Effector memory CD4-positive, alpha-beta T cell (primary cell): ENCODE measurements at regions not wholly inside any gene's neighbourhood (a gene's known extent, or its start where the extent isn't known, plus 50 kb on each side); places are given as distances from the start of the nearest gene placed in this dataset.
"Not testable (repeated sequence)": the region's sequence is repeated elsewhere in the genome, so short reads cannot be mapped to it uniquely, and the experiment has no call there.

Experiments
- DNase-seq, 3 donors: peaks; one replicate each; pipeline ENCODE4 v3.0.0-alpha.2; 2020
- H3K27ac ChIP-seq: 2 replicates; pipeline ENCODE4 v1.7.0; 2013; ENCODE audit warnings: mild to moderate bottlenecking, low read length, moderate library complexity; ENCODE audit not compliant: insufficient read depth, poor library complexity, severe bottlenecking
- H3K27me3 ChIP-seq: replicated peaks from 2 replicates; pipeline ENCODE4 v1.7.0; 2013; ENCODE audit warnings: mild to moderate bottlenecking, low read length; ENCODE audit not compliant: insufficient read depth, control insufficient read depth, poor library complexity, severe bottlenecking
- H3K36me3 ChIP-seq: 2 replicates; pipeline ENCODE4 v1.7.0; 2013; ENCODE audit warnings: mild to moderate bottlenecking, low read length, moderate library complexity; ENCODE audit not compliant: control insufficient read depth, insufficient read depth
- H3K4me1 ChIP-seq: 2 replicates; pipeline ENCODE4 v1.7.0; 2013; ENCODE audit warnings: low read length, mild to moderate bottlenecking; ENCODE audit not compliant: control insufficient read depth, insufficient read depth, poor library complexity, severe bottlenecking
- H3K4me3 ChIP-seq: 2 replicates; pipeline ENCODE4 v1.7.0; 2013; ENCODE audit warnings: low read length, low read depth, mild to moderate bottlenecking; ENCODE audit not compliant: insufficient read depth, poor library complexity, severe bottlenecking
- H3K9me3 ChIP-seq: 2 replicates; pipeline ENCODE4 v1.7.0; 2013; ENCODE audit warnings: mild to moderate bottlenecking, low read length, moderate library complexity; ENCODE audit not compliant: control insufficient read depth

DNA sequence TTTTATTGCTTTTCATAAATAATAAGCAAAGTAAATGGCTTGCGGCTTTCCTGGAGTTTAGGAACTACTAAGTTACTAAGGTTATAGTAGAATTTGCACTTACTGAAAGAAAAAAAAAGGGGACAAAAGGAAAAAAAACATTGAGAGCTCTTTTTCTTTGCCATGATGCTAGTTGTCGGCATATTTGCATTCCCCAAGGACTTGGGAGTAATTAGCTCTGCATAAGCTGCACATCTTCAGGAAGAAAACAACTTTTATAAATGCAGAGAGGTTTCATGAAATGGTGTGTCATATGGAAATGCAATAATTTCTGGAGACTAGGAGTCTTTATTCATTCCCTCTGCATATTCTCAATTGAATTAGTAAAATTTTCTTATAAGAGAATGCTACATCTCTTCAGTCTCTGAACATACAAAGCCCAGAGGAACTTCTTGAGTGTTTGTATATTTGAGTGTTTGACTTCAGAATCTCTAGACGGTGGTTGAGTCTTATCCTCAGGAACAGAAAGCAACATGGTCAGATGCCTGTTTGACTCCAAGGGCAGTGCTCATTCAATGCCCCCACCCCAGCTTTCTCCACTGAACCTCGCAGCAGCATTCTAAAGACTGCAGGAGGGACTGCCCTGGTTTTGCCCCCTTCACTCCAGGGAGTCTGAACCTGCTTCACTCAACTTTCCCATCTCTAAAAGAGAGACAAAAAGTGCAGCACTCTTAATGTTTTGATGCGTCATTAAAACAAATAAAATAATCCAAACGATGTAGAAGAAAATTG, 158.9 kb upstream of the EEA1 start:
- no peak for DNase-seq
- no peaks in the 10 kb centered on the region for H3K36me3 ChIP-seq
- H3K27ac ChIP-seq = no peak overlapping the region
- H3K4me3 ChIP-seq = no peak overlapping the region
- H3K27me3 ChIP-seq = no peaks in the 10 kb centered on the region
- no peaks in the 10 kb centered on the region for H3K9me3 ChIP-seq
- no peaks in the 10 kb centered on the region for H3K4me1 ChIP-seq

GRCh38 chr12:93089805-93090569, 160.9 kb upstream of the EEA1 start:
- no peak for DNase-seq
- Histone ChIP-seq H3K4me3 (no peak overlapping the region), H3K4me1 (no peaks in the 10 kb centered on the region), H3K36me3 (no peaks in the 10 kb centered on the region), H3K27ac (no peak overlapping the region), H3K27me3 (no peaks in the 10 kb centered on the region), H3K9me3 (no peaks in the 10 kb centered on the region)

DNA sequence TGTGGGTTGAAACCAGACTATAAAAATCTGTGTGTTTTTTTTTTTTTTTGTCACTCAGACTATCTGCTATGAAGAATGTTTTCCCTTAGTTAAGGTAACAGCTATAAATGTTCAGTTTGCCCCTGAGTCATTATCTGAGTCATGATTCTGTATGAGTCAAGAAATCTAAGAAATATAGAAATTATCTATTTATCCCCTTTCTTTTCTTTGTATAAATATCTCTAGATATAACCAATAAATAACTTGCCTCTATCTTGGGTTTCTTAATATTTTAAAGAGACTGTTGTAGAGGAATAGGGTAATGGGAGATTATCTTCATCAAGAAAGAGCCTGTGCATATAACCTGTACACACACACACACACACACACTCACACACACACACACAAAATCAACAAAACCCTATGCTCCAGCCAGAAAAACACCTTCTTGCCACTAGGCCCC, 161.7 kb upstream of the EEA1 start:
- no peak overlapping the region for H3K4me3 ChIP-seq
- no peaks in the 10 kb centered on the region for H3K27me3 ChIP-seq
- H3K4me1 ChIP-seq = no peaks in the 10 kb centered on the region
- no peaks in the 10 kb centered on the region for H3K9me3 ChIP-seq
- no peak overlapping the region for H3K27ac ChIP-seq
- no peaks in the 10 kb centered on the region for H3K36me3 ChIP-seq
- no peak for DNase-seq

- Histone ChIP-seq H3K4me1 (no peaks in the 10 kb centered on the region), H3K9me3 (no peaks in the 10 kb centered on the region), H3K27me3 (no peaks in the 10 kb centered on the region), H3K36me3 (no peaks in the 10 kb centered on the region), H3K4me3 (no peak overlapping the region), H3K27ac (no peak overlapping the region)
- DNase-seq = no peak
These were observed 163.0 kb upstream of the EEA1 start for GRCh38 chr12:93091886-93092648.

- no peaks in the 10 kb centered on the region for H3K27me3 ChIP-seq
- H3K4me3 ChIP-seq = no peak overlapping the region
- no peaks in the 10 kb centered on the region for H3K9me3 ChIP-seq
- DNase-seq = no peak
- no peak overlapping the region for H3K27ac ChIP-seq
- H3K4me1 ChIP-seq = no peaks in the 10 kb centered on the region
- H3K36me3 ChIP-seq = no peaks in the 10 kb centered on the region
These were observed 163.5 kb upstream of the EEA1 start for GRCh38 chr12:93092649-93092945.

- H3K36me3 ChIP-seq = no peaks in the 10 kb centered on the region
- no peak overlapping the region for H3K27ac ChIP-seq
- no peak overlapping the region for H3K4me3 ChIP-seq
- no peaks in the 10 kb centered on the region for H3K9me3 ChIP-seq
- H3K4me1 ChIP-seq = no peaks in the 10 kb centered on the region
- DNase-seq = no peak
- no peaks in the 10 kb centered on the region for H3K27me3 ChIP-seq
These were observed 164.1 kb upstream of the EEA1 start for GRCh38 chr12:93093243-93093642.

DNA sequence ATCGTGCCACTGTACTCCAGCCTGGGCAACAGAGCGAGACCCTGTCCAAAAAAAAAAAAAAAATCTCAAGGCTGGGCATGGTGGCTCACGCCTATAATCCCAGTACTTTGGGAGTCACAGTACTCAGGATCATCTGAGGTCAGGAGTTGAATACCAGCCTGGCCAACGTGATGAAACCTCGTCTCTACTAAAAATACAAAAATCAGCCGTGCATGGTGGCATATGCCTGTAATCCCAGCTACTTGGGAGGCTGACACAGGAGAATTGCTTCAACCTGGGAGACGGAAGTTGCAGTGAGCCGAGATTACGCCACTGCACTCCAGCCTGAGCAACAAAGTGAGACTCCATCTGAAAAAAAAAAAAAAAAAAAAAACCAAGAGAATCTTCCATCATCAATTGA, 165.1 kb upstream of the EEA1 start:
- not testable (repeated sequence) for H3K4me1 ChIP-seq, H3K9me3 ChIP-seq, H3K27ac ChIP-seq, DNase-seq, H3K27me3 ChIP-seq, H3K4me3 ChIP-seq, H3K36me3 ChIP-seq

GRCh38 chr12:93094988-93095737, 166.1 kb upstream of the EEA1 start:
- Histone ChIP-seq H3K36me3 (no peaks in the 10 kb centered on the region), H3K27ac (no peak overlapping the region), H3K9me3 (no peaks in the 10 kb centered on the region), H3K4me1 (no peaks in the 10 kb centered on the region), H3K4me3 (no peak overlapping the region), H3K27me3 (no peaks in the 10 kb centered on the region)
- no peak for DNase-seq

- Histone ChIP-seq H3K27ac (no peak overlapping the region), H3K36me3 (no peaks in the 10 kb centered on the region), H3K9me3 (no peaks in the 10 kb centered on the region), H3K27me3 (no peaks in the 10 kb centered on the region), H3K4me1 (no peaks in the 10 kb centered on the region), H3K4me3 (no peak overlapping the region)
- no peak for DNase-seq
These were observed 168.3 kb upstream of the EEA1 start for GRCh38 chr12:93097417-93097816.
